ENCODE measurements at regions not wholly inside any gene's neighbourhood (a gene's known extent, or its start where the extent isn't known, plus 50 kb on each side); places are given as distances from the start of the nearest gene placed in this dataset.
"Not testable (repeated sequence)": the region's sequence is repeated elsewhere in the genome, so short reads cannot be mapped to it uniquely, and the experiment has no call there.

GRCh38 chr3:30421266-30421665, 185.1 kb upstream of the TGFBR2 start:
- no peak for DNase-seq (ENCODE audit: low read depth)

GRCh38 chr3:30426293-30426993, 180.0 kb upstream of the TGFBR2 start:
- DNase-seq (ENCODE audit: low read depth) = peak; percentile 56

- no peak for DNase-seq (ENCODE audit: low read depth)
Measured at GRCh38 chr3:30428251-30428650, 178.2 kb upstream of the TGFBR2 start.

GRCh38 chr3:30435861-30436331, 170.5 kb upstream of the TGFBR2 start:
- no peak for DNase-seq (ENCODE audit: low read depth)

GRCh38 chr3:30437171-30437601, 169.2 kb upstream of the TGFBR2 start:
- peak; percentile 82 for DNase-seq (ENCODE audit: low read depth)

- DNase-seq (ENCODE audit: low read depth) = no peak
Measured at GRCh38 chr3:30438126-30438525, 168.3 kb upstream of the TGFBR2 start.

GRCh38 chr3:30439451-30440053, 166.8 kb upstream of the TGFBR2 start:
- DNase-seq (ENCODE audit: low read depth) = no peak

- peak; percentile 27 for DNase-seq (ENCODE audit: low read depth)
Measured at GRCh38 chr3:30440147-30440604, 166.2 kb upstream of the TGFBR2 start.

GRCh38 chr3:30440880-30441279, 165.5 kb upstream of the TGFBR2 start:
- DNase-seq (ENCODE audit: low read depth) = peak; percentile 77

GRCh38 chr3:30443756-30444673, 162.4 kb upstream of the TGFBR2 start:
- DNase-seq (ENCODE audit: low read depth) = peak; percentile 25

GRCh38 chr3:30448450-30449289, 157.7 kb upstream of the TGFBR2 start:
- peak; percentile 66 for DNase-seq (ENCODE audit: low read depth)

- no peak for DNase-seq (ENCODE audit: low read depth)
Measured at GRCh38 chr3:30449290-30449632, 157.1 kb upstream of the TGFBR2 start.

GRCh38 chr3:30452446-30452845, 154.0 kb upstream of the TGFBR2 start:
- DNase-seq (ENCODE audit: low read depth) = no peak

- DNase-seq (ENCODE audit: low read depth) = no peak
Measured at GRCh38 chr3:30453360-30454039, 152.9 kb upstream of the TGFBR2 start.

- DNase-seq (ENCODE audit: low read depth) = no peak
Measured at GRCh38 chr3:30454636-30455035, 151.8 kb upstream of the TGFBR2 start.

- DNase-seq (ENCODE audit: low read depth) = not testable (repeated sequence)
Measured at GRCh38 chr3:30455112-30455511, 151.3 kb upstream of the TGFBR2 start.

- DNase-seq (ENCODE audit: low read depth) = no peak
Measured at GRCh38 chr3:30455840-30456239, 150.6 kb upstream of the TGFBR2 start.

GRCh38 chr3:30456264-30456663, 150.1 kb upstream of the TGFBR2 start:
- DNase-seq (ENCODE audit: low read depth) = no peak

GRCh38 chr3:30457081-30457480, 149.3 kb upstream of the TGFBR2 start:
- DNase-seq (ENCODE audit: low read depth) = peak; percentile 48

GRCh38 chr3:30457726-30458125, 148.7 kb upstream of the TGFBR2 start:
- no peak for DNase-seq (ENCODE audit: low read depth)
